ENCODE measurements at regions not wholly inside any gene's neighbourhood (a gene's known extent, or its start where the extent isn't known, plus 50 kb on each side); places are given as distances from the start of the nearest gene placed in this dataset.

DNA sequence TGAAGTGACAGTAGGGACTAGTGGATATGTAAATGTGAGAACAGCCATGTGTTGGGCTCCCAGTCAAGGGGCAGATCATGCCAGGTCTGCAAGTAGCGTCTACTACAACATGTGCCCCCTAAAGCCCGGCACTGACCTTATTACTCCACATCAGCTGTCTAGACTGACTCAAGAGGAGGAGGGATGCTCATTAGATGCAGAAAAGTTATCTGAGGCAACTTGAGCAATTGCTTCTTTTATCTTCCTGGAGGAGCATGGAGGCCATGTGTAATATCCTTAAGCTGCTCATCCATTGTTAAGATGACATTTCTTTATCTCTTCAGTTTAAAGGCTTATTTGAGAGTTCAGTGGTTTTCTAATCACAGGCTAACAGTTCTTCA is 404.7 kb upstream of the FLRT2 start:
- TF ChIP-seq, protein P1, sequence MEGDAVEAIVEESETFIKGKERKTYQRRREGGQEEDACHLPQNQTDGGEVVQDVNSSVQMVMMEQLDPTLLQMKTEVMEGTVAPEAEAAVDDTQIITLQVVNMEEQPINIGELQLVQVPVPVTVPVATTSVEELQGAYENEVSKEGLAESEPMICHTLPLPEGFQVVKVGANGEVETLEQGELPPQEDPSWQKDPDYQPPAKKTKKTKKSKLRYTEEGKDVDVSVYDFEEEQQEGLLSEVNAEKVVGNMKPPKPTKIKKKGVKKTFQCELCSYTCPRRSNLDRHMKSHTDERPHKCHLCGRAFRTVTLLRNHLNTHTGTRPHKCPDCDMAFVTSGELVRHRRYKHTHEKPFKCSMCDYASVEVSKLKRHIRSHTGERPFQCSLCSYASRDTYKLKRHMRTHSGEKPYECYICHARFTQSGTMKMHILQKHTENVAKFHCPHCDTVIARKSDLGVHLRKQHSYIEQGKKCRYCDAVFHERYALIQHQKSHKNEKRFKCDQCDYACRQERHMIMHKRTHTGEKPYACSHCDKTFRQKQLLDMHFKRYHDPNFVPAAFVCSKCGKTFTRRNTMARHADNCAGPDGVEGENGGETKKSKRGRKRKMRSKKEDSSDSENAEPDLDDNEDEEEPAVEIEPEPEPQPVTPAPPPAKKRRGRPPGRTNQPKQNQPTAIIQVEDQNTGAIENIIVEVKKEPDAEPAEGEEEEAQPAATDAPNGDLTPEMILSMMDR (conservative IDR thresholded peaks at IDR 0.05; ENCODE audit: low read length), result no peak
- no peak for TF ChIP-seq EZH2phosphoT487 (IDR thresholded peaks at IDR 0.05; ENCODE audit: borderline replicate concordance, low read depth, low read length)

Measured in OCI-LY7 (cell line).